ENCODE measurements at regions not wholly inside any gene's neighbourhood (a gene's known extent, or its start where the extent isn't known, plus 50 kb on each side); places are given as distances from the start of the nearest gene placed in this dataset.
"Not testable (repeated sequence)": the region's sequence is repeated elsewhere in the genome, so short reads cannot be mapped to it uniquely, and the experiment has no call there.

DNA sequence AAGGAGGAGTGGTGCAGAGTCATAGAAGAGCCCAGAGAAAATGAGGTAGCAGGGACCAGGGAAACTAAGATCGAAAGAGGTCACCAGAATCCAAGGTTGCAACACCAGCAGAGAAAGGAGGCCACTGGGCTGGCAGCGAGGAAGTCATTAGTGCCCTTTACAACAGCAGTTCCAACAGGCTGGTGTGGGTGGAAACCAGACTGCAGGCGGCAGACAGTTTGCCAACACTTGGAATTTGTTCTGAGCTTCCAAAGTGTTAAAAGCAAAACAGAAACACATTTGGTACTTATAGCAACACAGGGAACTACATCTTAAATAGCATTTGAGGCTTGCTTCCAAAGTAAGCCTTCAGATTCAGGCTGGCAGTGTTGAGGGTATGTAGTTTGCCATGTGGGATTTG lies 95.2 kb upstream of the PWP1 start:
- DNase-seq (ENCODE audit: low spot score) = no peak

DNA sequence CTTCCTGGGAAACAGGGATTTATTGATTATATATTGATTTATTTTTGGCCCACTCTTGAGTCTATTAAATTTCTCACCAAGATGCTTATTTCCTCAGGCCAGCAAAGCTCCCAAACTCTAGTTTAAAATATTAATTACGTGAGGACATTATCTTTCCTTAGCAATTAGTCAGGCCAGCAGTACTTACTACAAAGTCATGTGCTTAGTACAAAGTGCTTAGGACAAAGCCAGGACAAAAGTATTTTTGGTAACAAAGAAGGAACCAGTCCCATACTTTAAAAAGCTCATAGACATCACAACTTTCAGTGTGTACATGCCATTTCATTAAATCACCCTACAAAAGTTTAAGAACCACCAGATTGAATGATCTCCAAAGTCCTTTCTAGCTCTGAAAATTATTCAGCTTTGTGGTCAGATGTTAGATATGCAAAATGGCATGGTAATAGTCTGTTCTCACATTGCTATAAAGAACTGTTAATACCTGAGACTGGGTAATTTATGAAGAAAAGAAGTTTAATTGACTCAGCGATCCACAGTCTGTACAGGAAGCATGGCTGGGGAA lies 94.7 kb upstream of the PWP1 start:
- no peak for DNase-seq (ENCODE audit: low spot score)

DNA sequence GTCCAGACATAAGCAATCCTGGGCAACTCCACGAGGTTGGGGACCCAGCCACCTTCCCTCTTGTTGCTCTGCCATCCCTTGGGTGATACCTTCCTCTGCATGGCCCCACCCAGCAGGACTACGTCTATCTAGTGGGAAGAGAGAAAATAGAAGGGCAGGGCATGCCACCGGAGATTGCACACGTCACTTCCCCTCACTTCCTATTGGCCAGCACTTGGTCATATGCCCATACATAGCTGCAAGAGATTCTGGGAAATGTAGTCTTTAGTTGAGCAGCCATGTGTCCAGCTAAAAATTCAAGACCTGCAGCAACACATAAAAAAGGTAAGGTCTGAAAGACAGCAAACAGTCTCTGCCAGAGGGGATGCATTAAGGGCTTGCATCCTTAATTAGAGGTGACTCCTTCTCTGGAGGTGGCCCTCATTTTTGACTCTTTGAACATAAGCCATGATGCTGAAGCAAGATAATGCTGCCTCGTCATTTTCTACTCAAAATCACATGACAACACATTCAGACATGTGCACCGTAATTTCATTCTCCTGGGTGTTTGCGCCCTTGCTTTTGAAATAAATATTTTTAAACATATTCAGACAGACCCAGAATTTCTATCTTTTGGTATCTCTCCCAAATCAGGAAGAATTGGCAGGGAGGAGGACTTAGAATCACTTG lies 91.8 kb upstream of the PWP1 start:
- DNase-seq (ENCODE audit: low spot score) = no peak

DNA sequence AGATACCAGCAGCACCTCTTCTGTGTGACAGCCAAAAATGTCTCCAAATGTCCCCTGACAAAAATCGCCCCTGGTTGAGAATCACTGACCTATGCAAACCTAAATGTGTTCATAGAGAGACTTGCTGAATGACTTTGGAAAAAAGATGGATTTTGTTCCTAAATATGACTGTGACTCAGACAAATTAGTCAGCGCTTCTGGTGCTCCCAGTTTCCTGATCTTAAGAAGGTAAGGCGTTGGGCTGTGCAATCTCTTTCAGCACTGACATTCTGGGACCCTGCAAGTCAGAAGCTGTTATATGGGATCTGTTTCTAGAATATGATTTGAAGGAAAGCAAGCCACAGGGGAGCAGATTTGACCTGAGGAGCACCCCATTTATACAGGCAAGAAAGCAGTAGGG lies 90.6 kb upstream of the PWP1 start:
- peak; percentile 48 for DNase-seq (ENCODE audit: low spot score)

DNA sequence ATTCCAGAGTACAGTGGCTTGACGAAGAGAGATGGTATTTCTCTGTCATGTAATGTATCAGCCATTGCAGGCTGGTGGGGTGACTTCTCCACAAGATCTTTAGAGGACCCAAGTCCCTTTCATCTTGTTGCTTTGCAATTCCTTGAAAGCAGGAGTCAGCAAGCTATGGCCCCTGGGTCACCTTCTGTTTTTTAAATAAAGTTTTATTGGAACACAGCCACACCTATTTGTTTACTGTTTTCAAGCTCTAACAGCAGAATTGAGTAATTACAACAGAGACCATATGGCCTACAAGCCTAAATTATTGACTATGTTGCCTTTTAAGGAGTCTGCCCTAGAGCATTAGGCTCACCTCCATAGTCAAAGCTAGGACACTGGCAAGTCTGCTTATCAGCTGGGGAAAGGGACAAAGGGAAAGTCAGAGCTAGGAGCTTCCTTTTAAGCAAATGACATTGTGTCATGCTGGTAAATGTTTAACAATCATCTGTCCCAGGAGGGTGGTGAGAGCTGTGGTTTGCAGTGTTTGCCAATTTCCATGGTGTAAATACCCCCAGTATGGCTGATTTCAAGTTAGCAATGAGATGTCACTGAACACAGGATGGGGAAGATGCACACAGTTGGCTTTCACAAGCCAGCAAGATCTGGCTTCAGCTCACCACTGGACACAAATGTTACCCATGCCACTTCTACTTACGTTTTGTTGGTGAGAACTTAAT lies 87.7 kb upstream of the PWP1 start:
- no peak for DNase-seq (ENCODE audit: low spot score)

DNA sequence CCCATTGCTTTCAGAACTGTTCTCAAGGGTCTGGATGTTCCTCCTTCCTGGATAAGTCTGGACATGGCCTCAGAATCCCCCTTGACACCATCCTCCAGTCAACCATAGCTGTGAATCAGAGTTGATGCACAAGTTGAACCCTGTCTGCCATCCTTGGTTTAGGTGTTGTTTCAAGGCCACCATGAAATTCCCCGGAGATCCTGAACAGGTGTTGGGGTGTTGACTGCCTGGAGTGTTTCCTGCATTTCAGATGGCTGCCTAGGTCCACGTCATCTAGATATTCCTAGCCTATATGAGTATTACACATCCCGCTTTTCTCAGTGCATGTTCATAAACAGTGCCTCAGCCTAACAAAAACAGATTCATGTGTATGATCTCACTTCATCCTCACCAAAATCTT lies 86.7 kb upstream of the PWP1 start:
- DNase-seq (ENCODE audit: low spot score) = no peak

DNA sequence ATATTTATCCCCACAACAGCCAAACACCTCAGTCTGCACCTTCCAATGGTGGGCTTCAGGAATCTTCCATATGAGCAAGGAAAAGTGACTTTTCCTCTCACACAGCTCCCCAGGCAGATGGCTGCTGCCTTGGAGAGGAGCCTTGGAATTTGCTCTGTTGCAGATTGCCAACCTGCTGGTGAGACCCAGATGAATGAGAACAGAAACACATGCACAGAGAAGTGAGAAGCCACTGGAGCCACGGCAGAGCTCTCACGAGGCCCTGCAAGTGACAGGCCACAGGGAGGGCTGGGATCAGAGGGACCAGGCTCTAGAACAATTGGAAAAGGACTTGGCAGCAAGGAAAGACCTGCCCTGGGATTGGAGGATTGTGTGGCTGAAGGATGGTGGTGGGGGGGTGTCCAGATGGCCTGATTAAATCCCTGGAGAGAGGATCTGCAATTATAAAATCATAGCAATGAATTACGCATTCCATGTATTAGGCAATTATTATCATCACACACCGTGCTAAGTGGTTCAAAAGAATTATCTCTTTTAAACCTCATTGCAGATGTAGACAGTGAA lies 84.9 kb upstream of the PWP1 start:
- DNase-seq (ENCODE audit: low spot score) = no peak

DNA sequence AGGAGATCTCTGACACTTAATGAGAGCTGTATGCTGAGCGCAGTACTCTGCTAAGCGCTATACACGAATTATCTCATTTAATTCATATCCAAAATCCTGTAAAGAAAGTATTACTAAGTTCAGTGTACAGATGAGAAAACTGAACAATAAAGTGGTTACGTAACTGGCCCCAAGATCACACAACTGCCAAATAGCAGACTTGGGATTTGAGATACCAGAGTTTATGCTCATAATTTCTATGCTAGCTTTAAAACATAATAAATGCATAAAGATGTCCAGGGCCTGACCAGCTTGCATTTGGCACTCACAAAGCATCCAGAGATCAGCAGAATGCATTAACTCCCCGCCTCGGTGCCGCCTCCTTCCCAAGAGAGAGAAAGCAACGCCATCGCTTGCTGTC lies 83.2 kb upstream of the PWP1 start:
- DNase-seq (ENCODE audit: low spot score) = no peak

DNA sequence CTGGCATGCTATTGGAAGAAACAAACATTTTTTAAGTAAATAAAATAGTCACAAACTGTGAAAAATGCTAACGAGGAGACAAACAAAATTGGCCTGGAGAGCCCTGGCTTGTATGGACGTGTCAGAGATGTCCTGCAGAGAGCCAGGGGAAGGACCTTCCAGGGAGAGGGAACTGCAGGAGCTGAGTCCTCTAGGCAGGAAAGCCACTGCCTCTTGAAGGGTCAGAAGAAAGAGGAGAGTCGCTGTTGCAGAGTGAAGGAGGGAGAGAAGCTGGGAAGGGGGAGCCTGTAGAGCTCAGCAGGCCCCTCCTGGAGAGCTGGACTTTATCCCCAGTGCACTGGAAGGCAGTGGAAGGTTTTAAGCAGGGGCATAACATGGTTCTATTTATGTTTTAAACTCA lies 80.3 kb upstream of the PWP1 start:
- DNase-seq (ENCODE audit: low spot score) = no peak

DNA sequence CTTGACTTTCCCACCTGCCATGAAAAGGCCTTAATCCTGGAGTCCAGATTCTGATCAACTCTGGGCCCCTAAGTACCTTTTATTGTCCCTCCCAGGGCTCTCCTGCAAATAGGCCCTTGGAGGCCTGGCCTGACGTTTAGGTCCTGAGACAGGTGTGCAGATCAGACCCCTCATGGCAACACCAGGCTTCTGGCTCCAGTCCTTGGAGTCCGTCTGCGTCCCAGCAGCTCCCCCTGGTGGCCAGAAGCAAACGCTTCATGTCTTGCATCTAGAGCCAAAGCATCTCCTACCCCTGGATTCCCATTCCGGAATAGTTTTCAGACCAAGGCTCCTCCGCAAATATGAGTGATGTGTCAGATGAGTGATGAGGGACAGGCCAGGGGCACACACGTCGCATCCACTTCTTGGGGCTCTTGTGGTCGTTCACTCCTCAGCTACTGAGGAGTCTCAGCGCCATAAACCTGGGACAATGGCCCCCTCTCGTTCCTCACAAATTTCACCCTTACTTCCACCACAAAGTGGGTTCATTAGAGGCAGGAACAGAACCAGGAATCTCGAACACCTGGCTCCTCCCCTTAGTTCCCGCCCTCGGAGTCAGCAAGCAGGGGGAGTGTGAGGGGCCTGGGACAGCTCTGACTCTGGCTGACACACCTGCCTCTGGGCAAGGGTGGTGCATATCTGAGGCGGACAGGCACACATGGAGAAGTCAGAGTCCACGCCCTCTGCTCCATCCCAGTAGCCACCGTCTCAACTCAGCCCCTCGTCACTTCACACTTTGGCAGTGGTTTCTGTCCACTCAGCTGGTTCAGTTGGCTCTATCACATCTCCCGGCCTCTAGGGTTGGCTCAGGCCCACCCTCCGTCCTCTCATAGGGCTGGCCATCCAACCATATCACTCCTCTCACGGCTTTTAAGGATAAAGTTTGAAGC lies 77.9 kb upstream of the PWP1 start:
- peak; percentile 79 for DNase-seq (ENCODE audit: low spot score)

DNA sequence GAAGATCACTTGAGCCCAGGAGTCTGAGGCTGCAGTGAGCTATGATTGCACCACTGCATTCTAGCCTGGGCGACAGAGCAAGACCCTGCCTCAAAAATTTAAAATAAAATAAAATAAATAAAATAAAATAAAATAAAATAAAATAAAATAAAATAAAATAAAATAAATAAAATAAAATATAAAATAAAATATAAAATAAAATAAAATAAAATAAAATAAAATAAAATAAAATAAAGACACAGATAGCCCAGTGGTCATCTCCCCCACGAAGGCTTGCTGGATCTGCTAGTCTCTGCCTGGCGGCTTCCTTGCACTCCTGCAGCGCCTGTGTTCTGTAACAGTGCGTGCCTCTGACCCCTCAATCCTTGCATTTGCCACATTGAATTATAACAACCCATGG lies 76.8 kb upstream of the PWP1 start:
- not testable (repeated sequence) for DNase-seq (ENCODE audit: low spot score)

DNA sequence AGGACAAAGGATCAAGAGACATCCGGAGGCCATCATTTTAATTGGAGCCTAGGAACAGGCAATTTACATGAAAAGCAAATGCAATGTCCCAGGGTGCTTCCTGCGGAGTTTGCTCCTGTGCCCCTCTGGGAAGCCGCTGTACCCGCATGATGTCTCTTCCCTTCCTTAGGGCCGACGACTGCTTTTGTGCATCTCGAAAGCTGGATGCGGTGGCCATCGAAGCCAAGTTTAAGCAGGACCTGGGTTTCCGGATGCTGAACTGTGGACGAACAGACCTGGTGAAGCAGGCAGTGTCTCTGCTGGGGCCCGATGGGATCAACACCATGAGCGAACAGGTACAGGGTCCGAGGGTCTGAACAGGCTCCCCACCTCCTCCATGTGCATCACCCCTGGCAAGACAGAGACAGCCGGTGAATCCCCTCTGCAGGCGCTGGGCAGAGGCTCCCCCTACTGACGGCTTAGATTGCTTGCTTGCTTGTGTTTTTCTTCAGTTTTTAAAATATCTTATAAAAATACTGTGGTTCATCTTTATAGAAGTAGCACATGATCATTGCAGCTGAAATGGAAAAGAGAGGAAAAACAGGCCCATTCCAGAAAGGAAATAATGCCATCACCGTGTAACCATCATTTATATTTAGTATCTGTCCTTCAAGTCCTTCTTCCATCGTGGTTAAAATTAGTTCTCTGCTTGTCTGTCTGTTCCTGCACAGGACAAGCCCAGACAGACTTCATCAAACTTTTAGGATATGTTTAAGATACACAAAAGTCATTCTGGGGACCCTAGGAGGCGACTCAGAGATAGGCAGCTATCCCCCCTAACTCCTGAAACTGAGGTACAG lies 75.4 kb upstream of the PWP1 start:
- peak; percentile 43 for DNase-seq (ENCODE audit: low spot score)

DNA sequence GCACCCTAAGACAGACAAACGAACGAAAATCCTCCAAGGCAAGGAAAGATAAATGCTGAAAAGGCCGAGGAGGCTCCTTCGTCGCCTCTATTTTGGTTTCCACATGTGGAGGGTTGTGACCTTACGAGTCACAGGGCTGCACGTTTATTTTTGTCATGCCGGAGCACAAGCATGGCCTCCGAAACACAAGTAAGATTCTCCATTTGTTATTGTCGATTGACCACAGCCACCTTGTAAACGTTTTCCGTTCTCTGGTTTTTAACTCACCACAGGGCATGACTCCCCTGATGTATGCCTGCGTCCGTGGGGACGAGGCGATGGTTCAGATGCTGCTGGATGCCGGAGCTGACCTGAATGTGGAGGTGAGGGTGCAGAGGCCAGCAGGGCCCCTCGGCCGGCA lies 73.1 kb upstream of the PWP1 start:
- DNase-seq (ENCODE audit: low spot score) = no peak

DNA sequence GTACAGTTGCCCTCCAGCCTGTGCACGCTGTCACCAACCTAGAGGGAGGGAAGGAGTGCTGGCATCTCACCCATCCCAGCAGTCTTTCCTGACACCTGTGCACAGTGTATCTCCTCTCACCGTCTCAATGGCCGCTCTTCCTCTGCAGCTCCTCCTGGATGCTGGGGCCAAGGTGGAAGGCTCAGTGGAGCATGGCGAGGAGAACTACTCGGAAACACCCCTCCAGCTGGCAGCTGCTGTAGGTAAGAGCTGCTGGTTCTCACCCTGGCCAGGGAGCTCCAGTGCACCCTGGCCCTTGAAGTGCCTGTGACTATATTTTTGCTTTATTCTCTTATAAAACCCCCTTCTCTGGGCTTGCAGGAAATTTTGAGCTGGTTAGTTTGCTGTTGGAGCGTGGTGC lies 68.7 kb upstream of the PWP1 start:
- no peak for DNase-seq (ENCODE audit: low spot score)

DNA sequence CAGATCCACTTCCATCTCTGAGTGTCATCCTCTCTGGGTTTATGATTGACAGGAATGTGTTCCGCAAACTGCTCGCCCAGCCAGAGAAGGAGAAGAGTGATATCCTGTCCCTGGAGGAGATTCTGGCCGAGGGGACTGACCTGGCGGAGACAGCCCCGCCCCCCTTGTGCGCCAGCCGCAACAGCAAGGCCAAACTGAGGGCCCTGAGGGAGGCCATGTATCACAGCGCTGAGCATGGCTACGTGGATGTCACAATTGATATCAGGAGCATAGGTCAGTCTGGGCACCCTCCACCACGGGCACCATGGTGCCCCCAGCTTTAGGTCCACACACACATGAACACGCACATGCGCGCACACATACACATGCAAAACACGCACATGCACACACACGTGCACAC lies 67.5 kb upstream of the PWP1 start:
- no peak for DNase-seq (ENCODE audit: low spot score)

DNA sequence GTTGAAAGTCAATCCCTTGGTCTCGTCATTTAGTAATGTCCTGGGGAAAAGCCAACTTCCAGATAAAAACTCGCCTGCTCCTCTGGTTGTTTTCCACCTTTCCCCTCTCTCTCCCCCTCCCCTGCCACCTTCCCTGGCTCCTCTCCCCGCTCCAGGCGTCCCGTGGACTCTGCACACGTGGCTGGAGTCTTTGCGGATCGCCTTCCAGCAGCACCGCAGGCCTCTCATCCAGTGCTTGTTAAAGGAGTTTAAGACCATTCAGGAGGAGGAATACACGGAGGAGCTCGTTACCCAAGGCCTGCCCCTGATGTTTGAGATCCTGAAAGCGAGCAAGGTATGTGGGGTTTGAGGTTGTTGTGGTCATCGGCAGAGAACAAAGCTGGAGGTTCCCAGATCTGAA lies 65.8 kb upstream of the PWP1 start:
- DNase-seq (ENCODE audit: low spot score) = no peak

DNA sequence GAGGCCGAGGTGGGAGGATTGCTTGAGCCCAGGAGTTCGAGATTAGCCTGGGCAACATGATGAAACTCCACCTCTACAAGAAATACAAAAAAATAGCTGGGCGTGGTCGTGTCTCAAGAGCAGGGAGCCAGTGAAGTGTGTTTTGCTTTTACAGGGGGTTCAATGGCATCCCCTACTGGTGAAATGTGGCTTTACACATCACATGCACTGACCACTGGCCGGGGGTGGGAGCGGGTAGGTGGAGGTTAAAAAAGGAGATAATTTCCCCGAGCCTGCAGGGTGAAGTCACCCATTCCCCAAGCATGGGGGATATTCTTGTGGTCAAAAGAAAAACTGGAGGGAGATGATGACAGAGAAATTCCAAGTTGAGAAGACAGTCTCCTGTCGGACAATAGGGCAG lies 63.6 kb upstream of the PWP1 start:
- DNase-seq (ENCODE audit: low spot score) = no peak

DNA sequence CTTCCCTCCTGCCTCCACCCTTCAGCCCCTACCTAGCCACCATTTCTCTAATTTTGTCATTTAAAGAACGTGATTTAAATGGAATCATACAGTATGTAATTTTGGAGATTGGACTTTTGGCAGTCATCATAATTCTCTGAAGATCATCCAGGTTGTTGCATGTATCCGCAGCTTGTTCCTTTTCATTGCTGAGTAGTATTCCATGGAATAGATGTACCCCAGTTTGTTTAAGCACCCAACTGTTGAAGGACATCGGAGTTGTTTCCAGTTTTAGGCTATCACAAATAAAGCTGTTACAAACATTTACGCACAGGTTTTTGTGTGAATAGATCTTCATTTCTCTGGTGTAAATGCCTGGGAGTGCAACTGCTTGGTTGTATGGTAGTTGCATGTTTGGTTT lies 61.1 kb upstream of the PWP1 start:
- DNase-seq (ENCODE audit: low spot score) = no peak

DNA sequence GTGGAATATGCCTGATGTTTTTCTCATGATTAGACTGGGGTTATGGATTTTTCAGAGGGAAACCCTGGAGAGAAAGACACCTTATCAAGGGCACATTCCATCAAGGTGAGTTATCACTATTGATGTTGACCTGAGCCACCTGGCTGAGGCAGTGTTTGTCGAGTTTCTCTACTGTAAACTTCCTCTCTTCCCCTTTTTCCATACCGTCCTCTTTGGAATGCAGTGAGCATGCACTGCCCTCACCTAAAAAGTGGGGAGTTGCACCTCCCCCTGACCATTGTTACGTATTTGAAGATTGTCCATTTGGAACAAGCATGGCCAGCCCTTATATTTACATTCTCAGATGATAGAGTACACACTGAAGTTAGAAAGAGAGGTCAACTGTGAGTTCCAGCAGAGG lies 53.9 kb upstream of the PWP1 start:
- DNase-seq (ENCODE audit: low spot score) = no peak

DNA sequence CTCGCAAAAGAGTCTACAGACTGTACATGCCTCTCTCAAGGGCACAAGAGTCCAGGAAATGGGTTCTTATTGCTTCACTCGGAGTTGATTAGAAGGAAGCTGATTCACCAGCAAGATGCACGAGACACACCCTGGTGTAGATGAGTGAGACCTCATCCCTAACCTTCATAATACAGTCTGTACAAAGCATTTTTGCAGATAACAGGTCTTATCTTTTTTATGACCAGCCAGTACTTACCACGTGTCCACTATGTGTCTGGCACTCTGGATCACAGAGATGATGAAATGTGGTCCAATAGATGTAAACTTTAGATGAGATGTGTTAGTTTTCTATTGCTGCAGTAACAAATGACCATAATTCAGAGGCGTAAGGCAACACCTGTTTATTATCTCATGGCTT lies 53.4 kb upstream of the PWP1 start:
- DNase-seq (ENCODE audit: low spot score) = no peak

DNA sequence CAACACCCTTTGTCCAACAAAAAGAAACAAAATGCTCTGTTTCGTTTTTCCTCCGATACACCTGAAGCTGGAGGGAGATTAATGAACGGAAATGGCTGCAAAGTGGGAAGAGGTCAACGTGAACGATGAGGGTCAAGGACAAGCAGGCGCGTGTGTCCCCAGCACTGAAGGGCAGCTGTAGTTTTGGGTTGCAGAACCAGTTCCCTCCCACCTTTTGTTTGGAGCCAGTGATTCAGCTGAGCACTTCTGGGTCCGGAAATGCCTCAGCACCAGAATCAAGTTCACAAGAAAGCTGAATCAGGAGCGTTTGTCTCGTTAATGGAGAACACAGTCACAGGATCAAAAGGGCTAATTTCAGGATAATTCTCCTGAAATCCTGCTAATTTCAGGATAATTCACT lies 51.1 kb upstream of the PWP1 start:
- DNase-seq (ENCODE audit: low spot score) = no peak

DNA sequence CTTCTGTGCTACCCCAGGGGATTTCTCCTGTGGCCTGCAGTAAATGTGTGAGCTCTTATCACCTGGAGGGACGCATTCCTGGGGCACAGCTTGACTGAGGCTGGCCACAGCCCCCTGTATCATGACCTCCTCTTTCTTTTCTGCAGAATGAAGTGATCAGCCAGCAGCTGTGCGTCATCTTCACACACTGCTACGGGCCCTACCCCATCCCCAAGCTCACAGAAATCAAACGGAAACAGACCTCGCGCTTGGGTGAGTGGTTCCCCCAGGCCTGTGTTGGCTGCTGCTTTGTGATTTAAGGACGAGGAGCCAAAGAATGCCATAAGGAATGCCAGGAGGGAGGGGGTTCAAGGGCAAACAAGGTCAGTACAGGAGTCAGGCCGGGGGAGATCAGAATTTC lies 50.5 kb upstream of the PWP1 start:
- DNase-seq (ENCODE audit: low spot score) = no peak
